ENCODE measurements at regions not wholly inside any gene's neighbourhood (a gene's known extent, or its start where the extent isn't known, plus 50 kb on each side); places are given as distances from the start of the nearest gene placed in this dataset.

DNA sequence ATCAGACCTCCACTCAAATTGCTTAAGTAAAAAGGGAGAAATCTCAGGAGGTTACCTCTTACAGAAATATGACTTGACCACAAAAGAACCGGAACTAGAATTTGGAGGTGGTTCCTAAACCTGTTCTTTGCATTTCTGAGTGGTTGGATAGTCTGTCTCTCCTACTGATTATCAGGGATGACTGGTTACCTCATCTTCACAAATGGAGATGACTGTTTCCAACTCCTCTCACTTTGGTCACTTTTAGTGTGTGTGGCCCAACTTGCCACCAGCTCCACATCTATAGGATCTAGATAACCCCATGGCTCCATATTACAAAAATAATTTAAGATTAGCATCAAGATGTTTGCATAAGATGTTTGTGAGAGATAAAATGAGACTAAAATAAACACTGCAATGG lies 95.5 kb downstream of the CCDC71L start:
- no peaks in the 10 kb centered on the region for H3K79me2 ChIP-seq (ENCODE audit: control insufficient read depth, insufficient read depth, low read length)
- TF ChIP-seq, protein P1, sequence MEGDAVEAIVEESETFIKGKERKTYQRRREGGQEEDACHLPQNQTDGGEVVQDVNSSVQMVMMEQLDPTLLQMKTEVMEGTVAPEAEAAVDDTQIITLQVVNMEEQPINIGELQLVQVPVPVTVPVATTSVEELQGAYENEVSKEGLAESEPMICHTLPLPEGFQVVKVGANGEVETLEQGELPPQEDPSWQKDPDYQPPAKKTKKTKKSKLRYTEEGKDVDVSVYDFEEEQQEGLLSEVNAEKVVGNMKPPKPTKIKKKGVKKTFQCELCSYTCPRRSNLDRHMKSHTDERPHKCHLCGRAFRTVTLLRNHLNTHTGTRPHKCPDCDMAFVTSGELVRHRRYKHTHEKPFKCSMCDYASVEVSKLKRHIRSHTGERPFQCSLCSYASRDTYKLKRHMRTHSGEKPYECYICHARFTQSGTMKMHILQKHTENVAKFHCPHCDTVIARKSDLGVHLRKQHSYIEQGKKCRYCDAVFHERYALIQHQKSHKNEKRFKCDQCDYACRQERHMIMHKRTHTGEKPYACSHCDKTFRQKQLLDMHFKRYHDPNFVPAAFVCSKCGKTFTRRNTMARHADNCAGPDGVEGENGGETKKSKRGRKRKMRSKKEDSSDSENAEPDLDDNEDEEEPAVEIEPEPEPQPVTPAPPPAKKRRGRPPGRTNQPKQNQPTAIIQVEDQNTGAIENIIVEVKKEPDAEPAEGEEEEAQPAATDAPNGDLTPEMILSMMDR (optimal IDR thresholded peaks at IDR 0.05 in 1 of 3, IDR thresholded peaks at IDR 0.05 in 1 of 3, conservative IDR thresholded peaks at IDR 0.05 in 1 of 3; ENCODE audit: extremely low read depth in 1 of 3, insufficient read depth in 2 of 3, low read length in 3 of 3) = no peak
- no peak for TF ChIP-seq EZH2 (IDR thresholded peaks at IDR 0.05; ENCODE audit: low read length)
- no peak overlapping the region for H3K9ac ChIP-seq (ENCODE audit: control insufficient read depth, extremely low read depth, insufficient read depth, low read length)
- no peaks in the 10 kb centered on the region for H3K36me3 ChIP-seq (ENCODE audit: control insufficient read depth in 2 of 2, extremely low read depth in 1 of 2, insufficient read depth in 2 of 2, low read length in 2 of 2)
- no peaks in the 10 kb centered on the region for H3K27me3 ChIP-seq (ENCODE audit: control insufficient read depth, extremely low read depth, insufficient read depth, low read length)
- H3K4me3 ChIP-seq (ENCODE audit: control insufficient read depth in 2 of 3, extremely low read depth in 1 of 3, insufficient read depth in 2 of 3, low read depth in 1 of 3, low read length in 3 of 3) = no peak overlapping the region
- no peak overlapping the region for H3K4me2 ChIP-seq (ENCODE audit: control insufficient read depth, extremely low read depth, insufficient read depth, low read depth, low read length)
- H3K9me1 ChIP-seq (ENCODE audit: control insufficient read depth, extremely low read depth, insufficient read depth, low read length) = no peaks in the 10 kb centered on the region
- FAIRE-seq (no peak), DNase-seq (ENCODE audit: low read depth, low spot score) (no peak)
- peaks cover 10% of the 10 kb centered on the region for H3K4me1 ChIP-seq (ENCODE audit: control insufficient read depth, extremely low read depth, insufficient read depth, low read length)
- no peaks in the 10 kb centered on the region for H4K20me1 ChIP-seq (ENCODE audit: control insufficient read depth, extremely low read depth, insufficient read depth, low read length)
- H3K27ac ChIP-seq (ENCODE audit: control insufficient read depth, insufficient read depth, low read length) = no peak overlapping the region
- H2AFZ ChIP-seq (ENCODE audit: control insufficient read depth, low read length) = no peak overlapping the region
- dilution Hi-C loops (cut with MboI; ENCODE audit: extremely low pct_ligation_motif_present, low sequenced_read_pairs) = no loop called here
- H3K9me3 ChIP-seq (ENCODE audit: control insufficient read depth, low read depth, low read length) = no peaks in the 10 kb centered on the region

DNA sequence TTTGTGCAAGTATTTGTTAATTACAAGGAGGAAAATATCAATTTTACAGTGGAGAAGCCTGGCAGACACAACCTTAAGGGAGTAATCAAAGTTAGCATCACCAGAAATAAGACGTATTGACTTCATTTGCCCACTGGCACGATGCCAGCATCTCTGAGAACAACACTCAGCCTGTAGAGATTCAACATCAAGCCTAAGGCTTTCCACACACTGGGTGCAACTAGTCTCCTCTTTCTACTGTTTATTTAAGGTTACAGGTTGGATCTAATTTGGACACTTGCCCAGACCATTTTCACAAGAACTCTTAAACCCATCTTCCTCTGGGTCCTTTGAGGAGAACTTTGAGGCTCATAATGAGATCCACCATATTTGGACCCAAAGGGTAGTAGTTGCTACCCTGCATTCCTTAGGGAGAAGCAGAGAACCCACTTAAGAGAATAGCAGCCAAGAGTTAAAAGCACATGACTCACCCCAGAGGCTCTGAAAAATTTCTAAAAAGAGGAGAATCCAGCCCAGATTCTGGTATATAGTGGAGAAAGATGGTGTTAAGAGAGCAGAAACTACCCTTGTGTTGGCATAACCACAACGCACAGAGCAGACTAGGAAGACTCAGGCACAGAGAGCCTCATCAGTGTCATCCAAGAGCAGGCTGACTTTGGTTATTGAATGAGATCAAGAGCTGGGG lies 97.3 kb downstream of the CCDC71L start:
- Histone ChIP-seq H3K4me3 (ENCODE audit: control insufficient read depth in 2 of 3, extremely low read depth in 1 of 3, insufficient read depth in 2 of 3, low read depth in 1 of 3, low read length in 3 of 3) (no peak overlapping the region), H4K20me1 (ENCODE audit: control insufficient read depth, extremely low read depth, insufficient read depth, low read length) (no peaks in the 10 kb centered on the region), H3K4me1 (ENCODE audit: control insufficient read depth, extremely low read depth, insufficient read depth, low read length) (peaks cover 3% of the 10 kb centered on the region), H3K79me2 (ENCODE audit: control insufficient read depth, insufficient read depth, low read length) (no peaks in the 10 kb centered on the region), H3K9me1 (ENCODE audit: control insufficient read depth, extremely low read depth, insufficient read depth, low read length) (no peaks in the 10 kb centered on the region), H2AFZ (ENCODE audit: control insufficient read depth, low read length) (no peak overlapping the region), H3K27ac (ENCODE audit: control insufficient read depth, insufficient read depth, low read length) (no peak overlapping the region), H3K4me2 (ENCODE audit: control insufficient read depth, extremely low read depth, insufficient read depth, low read depth, low read length) (no peak overlapping the region), H3K36me3 (ENCODE audit: control insufficient read depth in 2 of 2, extremely low read depth in 1 of 2, insufficient read depth in 2 of 2, low read length in 2 of 2) (no peaks in the 10 kb centered on the region), H3K9me3 (ENCODE audit: control insufficient read depth, low read depth, low read length) (no peaks in the 10 kb centered on the region), H3K9ac (ENCODE audit: control insufficient read depth, extremely low read depth, insufficient read depth, low read length) (no peak overlapping the region), H3K27me3 (ENCODE audit: control insufficient read depth, extremely low read depth, insufficient read depth, low read length) (no peaks in the 10 kb centered on the region)
- DNase-seq (ENCODE audit: low read depth, low spot score) (no peak), FAIRE-seq (no peak)
- TF ChIP-seq EZH2 (IDR thresholded peaks at IDR 0.05; ENCODE audit: low read length) = no peak
- TF ChIP-seq, protein P1 (optimal IDR thresholded peaks at IDR 0.05 in 1 of 3, IDR thresholded peaks at IDR 0.05 in 1 of 3, conservative IDR thresholded peaks at IDR 0.05 in 1 of 3; ENCODE audit: extremely low read depth in 1 of 3, insufficient read depth in 2 of 3, low read length in 3 of 3) = no peak
- dilution Hi-C loops (cut with MboI; ENCODE audit: extremely low pct_ligation_motif_present, low sequenced_read_pairs) = no loop called here
